Transverse colon (tissue), 3 donors: ENCODE measurements at regions not wholly inside any gene's neighbourhood (a gene's known extent, or its start where the extent isn't known, plus 50 kb on each side); places are given as distances from the start of the nearest gene placed in this dataset.

Experiments used
- CTCF ChIP-seq, 5 experiments: fragments of 200-600 bp in 3 of 5; fragments of 450-650 bp in 2 of 5; sonication (generic) in 3 of 5; IDR thresholded peaks; 1 replicate in 2 of 5; 2 replicates in 3 of 5; pipeline ENCODE4 v1.5.1; 2016 to 2017; ENCODE audit warnings: antibody characterized with exemption in 5 of 5, inconsistent platforms in 3 of 5, mild to moderate bottlenecking in 2 of 5, moderate library complexity in 1 of 5
- POLR2A ChIP-seq: fragments of 450-650 bp; IDR thresholded peaks from one replicate; pipeline ENCODE4 v1.6.1; 2016; ENCODE audit warnings: antibody characterized with exemption, mild to moderate bottlenecking, moderate library complexity

- TF ChIP-seq POLR2A = no peak
- no peak for TF ChIP-seq CTCF (IDR thresholded peaks at IDR 0.05)
Measured at GRCh38 chr22:49507607-49508292, 319.9 kb downstream of the BRD1 start.
